Neural progenitor cell (in vitro differentiated cells): ENCODE measurements at regions not wholly inside any gene's neighbourhood (a gene's known extent, or its start where the extent isn't known, plus 50 kb on each side); places are given as distances from the start of the nearest gene placed in this dataset.

ENCODE experiments used
- DNase-seq: peaks from one replicate; pipeline ENCODE4 v3.0.0-alpha.2; 2016; ENCODE audit warnings: low spot score
- H2AFZ ChIP-seq: fragments of 200-600 bp; sonication (generic); replicated peaks from 2 replicates; pipeline ENCODE4 v1.6.1; 2016; ENCODE audit warnings: antibody characterized with exemption
- H3F3A ChIP-seq: fragments of 200-600 bp; sonication (generic); 2 replicates; pipeline ENCODE4 v1.6.1; 2016; ENCODE audit warnings: antibody characterized with exemption, low read depth
- H3K27ac ChIP-seq: fragments of 200-600 bp; sonication (generic); 2 replicates; pipeline ENCODE4 v1.5.1; 2016; ENCODE audit warnings: mild to moderate bottlenecking
- H3K27me3 ChIP-seq: fragments of 200-600 bp; sonication (generic); 2 replicates; pipeline ENCODE4 v1.6.1; 2016; ENCODE audit warnings: mild to moderate bottlenecking, moderate library complexity
- H3K36me3 ChIP-seq: fragments of 200-600 bp; sonication (generic); 2 replicates; pipeline ENCODE4 v1.5.1; 2016
- H3K4me1 ChIP-seq: fragments of 200-600 bp; sonication (generic); 2 replicates; pipeline ENCODE4 v1.6.1; 2016; ENCODE audit warnings: mixed run types
- H3K4me2 ChIP-seq: fragments of 200-600 bp; sonication (generic); 2 replicates; pipeline ENCODE4 v1.6.1; 2016
- H3K4me3 ChIP-seq: fragments of 200-600 bp; sonication (generic); 2 replicates; pipeline ENCODE4 v1.5.1; 2016
- H3K79me2 ChIP-seq: fragments of 200-600 bp; sonication (generic); 2 replicates; pipeline ENCODE4 v1.6.1; 2016; ENCODE audit warnings: low read depth
- H3K9ac ChIP-seq: fragments of 200-600 bp; sonication (generic); 2 replicates; pipeline ENCODE4 v1.6.1; 2016
- H3K9me3 ChIP-seq: fragments of 200-600 bp; sonication (generic); 2 replicates; pipeline ENCODE4 v1.5.1; 2016; ENCODE audit warnings: low read depth
- H4K20me1 ChIP-seq: fragments of 200-600 bp; sonication (generic); 2 replicates; pipeline ENCODE4 v1.6.1; 2016; ENCODE audit warnings: low read depth
- H3K27ac Mint-ChIP-seq: 3 replicates; pipeline ENCODE4 v1.8.0; 2021; ENCODE audit warnings: mixed read lengths
- H3K27me3 Mint-ChIP-seq: 2 replicates; pipeline ENCODE4 v1.8.0; 2022; ENCODE audit warnings: low read depth, mild to moderate bottlenecking, inconsistent platforms, moderate library complexity, mixed read lengths; ENCODE audit not compliant: insufficient read depth
- H3K36me3 Mint-ChIP-seq: 3 replicates; pipeline ENCODE4 v1.8.0; 2021; ENCODE audit warnings: mixed read lengths
- H3K4me1 Mint-ChIP-seq: 3 replicates; pipeline ENCODE4 v1.8.0; 2021; ENCODE audit warnings: mixed read lengths
- H3K4me3 Mint-ChIP-seq: 3 replicates; pipeline ENCODE4 v1.8.0; 2021; ENCODE audit warnings: mild to moderate bottlenecking, moderate library complexity, mixed read lengths
- H3K9me3 Mint-ChIP-seq: 3 replicates; pipeline ENCODE4 v1.8.0; 2020; ENCODE audit warnings: mixed read lengths
- CTCF ChIP-seq: fragments of 200-600 bp; sonication (generic); IDR thresholded peaks from 2 replicates; pipeline ENCODE4 v1.5.1; 2017; ENCODE audit warnings: antibody characterized with exemption, mild to moderate bottlenecking
- EZH2 ChIP-seq: fragments of 200-600 bp; sonication (generic); IDR thresholded peaks from 2 replicates; pipeline ENCODE4 v1.6.1; 2017; ENCODE audit warnings: antibody characterized with exemption, mild to moderate bottlenecking, moderate library complexity
- EZH2phosphoT487 ChIP-seq: fragments of 200-600 bp; sonication (generic); IDR thresholded peaks from 2 replicates; pipeline ENCODE4 v1.6.1; 2017; ENCODE audit warnings: antibody characterized with exemption

DNA sequence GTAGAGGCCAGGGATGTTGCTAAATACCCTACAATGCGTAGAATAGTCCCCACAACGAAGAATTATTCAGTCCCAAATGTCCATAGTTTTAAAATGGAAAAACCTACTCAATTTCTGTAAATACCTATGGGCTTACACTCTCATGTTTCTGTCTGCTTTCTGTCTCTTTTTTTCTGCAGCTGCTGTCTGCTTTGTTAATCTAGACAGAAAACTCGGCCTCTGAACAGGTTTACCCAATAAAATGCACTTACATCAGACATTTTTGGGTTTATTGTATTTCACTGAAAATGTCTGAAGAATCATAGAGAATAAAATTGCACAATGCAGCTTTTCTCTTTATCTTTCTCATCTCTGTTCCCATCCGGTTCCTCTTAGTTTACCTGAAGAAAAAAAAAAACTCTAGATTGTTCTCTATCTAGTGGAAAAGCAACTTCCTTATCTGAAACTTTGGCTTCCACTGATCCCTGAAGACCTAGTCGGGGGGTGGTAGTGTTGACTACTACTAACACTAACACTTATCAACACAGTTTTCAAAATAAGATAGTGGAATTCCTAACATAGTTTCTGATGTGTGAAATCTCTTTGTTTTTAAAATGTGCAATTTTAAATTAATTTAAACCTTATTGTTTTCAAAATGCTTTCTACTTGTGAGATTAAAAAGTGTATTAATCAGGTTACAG lies 76.9 kb upstream of the CCDC190 start:
- Histone ChIP-seq H3K9ac (no peak overlapping the region), H2AFZ (no peak overlapping the region), H3K4me2 (no peak overlapping the region), H3K4me1 (peaks cover 3% of the 10 kb centered on the region), H4K20me1 (no peaks in the 10 kb centered on the region), H3K4me3 (no peak overlapping the region), H3K79me2 (no peaks in the 10 kb centered on the region), H3K27ac (no peak overlapping the region), H3K36me3 (no peaks in the 10 kb centered on the region), H3K27me3 (no peaks in the 10 kb centered on the region), H3K9me3 (no peaks in the 10 kb centered on the region), H3F3A (no peaks in the 10 kb centered on the region)
- no peak for TF ChIP-seq EZH2phosphoT487
- TF ChIP-seq CTCF, result no peak
- TF ChIP-seq EZH2, result no peak
- no peak overlapping the region for H3K27ac Mint-ChIP-seq
- H3K4me3 Mint-ChIP-seq, result no peak overlapping the region
- H3K9me3 Mint-ChIP-seq, result no peaks in the 10 kb centered on the region
- H3K36me3 Mint-ChIP-seq, result no peaks in the 10 kb centered on the region
- H3K27me3 Mint-ChIP-seq, result no peaks in the 10 kb centered on the region
- H3K4me1 Mint-ChIP-seq, result peaks cover 9% of the 10 kb centered on the region
- DNase-seq, result no peak

DNA sequence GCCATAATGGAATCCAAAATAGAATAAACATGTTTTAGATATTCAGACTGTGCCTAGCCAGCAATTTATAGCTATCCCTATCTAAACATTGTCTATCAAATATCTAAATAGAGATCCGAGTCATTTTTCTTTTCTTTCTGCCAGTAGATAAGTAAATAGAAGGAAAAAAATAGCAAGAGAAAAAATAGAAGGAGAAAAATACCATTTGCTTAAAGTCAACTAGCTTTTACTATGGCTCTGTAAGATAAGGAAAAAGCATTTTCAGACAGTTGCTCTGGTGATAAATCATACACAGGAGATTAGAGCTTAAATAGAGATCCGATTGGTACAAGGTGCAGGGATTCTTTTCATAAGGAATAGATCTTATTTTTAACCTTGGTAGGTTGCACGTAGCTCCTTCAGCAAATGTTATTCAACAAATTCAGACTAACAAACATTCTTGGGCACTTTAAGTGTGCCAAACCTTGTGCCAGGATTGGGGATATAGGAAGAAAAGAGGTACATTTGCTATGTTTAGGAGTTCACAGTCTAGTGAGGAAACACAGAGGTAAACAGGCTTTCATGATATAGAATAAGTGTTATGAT lies 70.1 kb upstream of the CCDC190 start:
- Histone ChIP-seq H3K4me2 (no peak overlapping the region), H3K4me3 (no peak overlapping the region), H4K20me1 (no peaks in the 10 kb centered on the region), H3K4me1 (no peaks in the 10 kb centered on the region), H2AFZ (no peak overlapping the region), H3K79me2 (no peaks in the 10 kb centered on the region), H3F3A (no peaks in the 10 kb centered on the region), H3K36me3 (no peaks in the 10 kb centered on the region), H3K9ac (no peak overlapping the region), H3K27me3 (no peaks in the 10 kb centered on the region), H3K9me3 (no peaks in the 10 kb centered on the region), H3K27ac (no peak overlapping the region)
- no peak overlapping the region for H3K27ac Mint-ChIP-seq
- H3K9me3 Mint-ChIP-seq, result no peaks in the 10 kb centered on the region
- no peak for DNase-seq
- TF ChIP-seq EZH2 (no peak), CTCF (no peak), EZH2phosphoT487 (no peak)
- H3K36me3 Mint-ChIP-seq, result no peaks in the 10 kb centered on the region
- no peak overlapping the region for H3K4me3 Mint-ChIP-seq
- no peaks in the 10 kb centered on the region for H3K4me1 Mint-ChIP-seq
- H3K27me3 Mint-ChIP-seq, result no peaks in the 10 kb centered on the region

GRCh38 chr1:162930532-162930931 lies 69.6 kb upstream of the CCDC190 start:
- Histone ChIP-seq H3F3A (no peaks in the 10 kb centered on the region), H3K4me3 (no peak overlapping the region), H3K79me2 (no peaks in the 10 kb centered on the region), H3K36me3 (no peaks in the 10 kb centered on the region), H3K4me2 (no peak overlapping the region), H3K27me3 (no peaks in the 10 kb centered on the region), H3K9me3 (no peaks in the 10 kb centered on the region), H2AFZ (no peak overlapping the region), H3K4me1 (no peaks in the 10 kb centered on the region), H3K27ac (no peak overlapping the region), H3K9ac (no peak overlapping the region), H4K20me1 (no peaks in the 10 kb centered on the region)
- Mint-ChIP-seq H3K36me3 (no peaks in the 10 kb centered on the region), H3K4me3 (no peak overlapping the region), H3K27ac (no peak overlapping the region), H3K4me1 (no peaks in the 10 kb centered on the region), H3K27me3 (no peaks in the 10 kb centered on the region), H3K9me3 (no peaks in the 10 kb centered on the region)
- TF ChIP-seq EZH2phosphoT487 (no peak), EZH2 (no peak), CTCF (no peak)
- no peak for DNase-seq
